DOHH2 (cell line): ENCODE measurements at regions not wholly inside any gene's neighbourhood (a gene's known extent, or its start where the extent isn't known, plus 50 kb on each side); places are given as distances from the start of the nearest gene placed in this dataset.

Experiments used
- H3F3A ChIP-seq: fragments of 200-600 bp; sonication (generic), shearing (Covaris generic); 2 replicates; pipeline ENCODE4 v1.6.0; 2016; ENCODE audit warnings: antibody characterized with exemption, mild to moderate bottlenecking; ENCODE audit not compliant: control insufficient read depth, insufficient read depth
- H3K27ac ChIP-seq: fragments of 200-600 bp; sonication (generic); 2 replicates; pipeline ENCODE4 v1.5.1; 2014; ENCODE audit warnings: low read depth, mild to moderate bottlenecking, low read length, moderate library complexity
- H3K27me3 ChIP-seq: fragments of 200-600 bp; sonication (generic); 2 replicates; pipeline ENCODE4 v1.6.1; 2014; ENCODE audit warnings: mild to moderate bottlenecking, low read length, mixed read lengths; ENCODE audit not compliant: control insufficient read depth
- H3K36me3 ChIP-seq: fragments of 200-600 bp; sonication (generic); 2 replicates; pipeline ENCODE4 v1.6.1; 2014; ENCODE audit warnings: mild to moderate bottlenecking, low read length, moderate library complexity, mixed read lengths; ENCODE audit not compliant: control insufficient read depth
- H3K4me1 ChIP-seq: fragments of 200-600 bp; sonication (generic); 2 replicates; pipeline ENCODE4 v1.6.1; 2014; ENCODE audit warnings: mild to moderate bottlenecking, low read length, mixed read lengths; ENCODE audit not compliant: control insufficient read depth
- H3K4me2 ChIP-seq: fragments of 200-600 bp; sonication (generic); 2 replicates; pipeline ENCODE4 v1.6.0; 2014; ENCODE audit warnings: mild to moderate bottlenecking, low read length, moderate library complexity
- H3K4me3 ChIP-seq: fragments of 200-600 bp; sonication (generic); 2 replicates; pipeline ENCODE4 v1.5.1; 2014; ENCODE audit warnings: mild to moderate bottlenecking, low read length, mixed read lengths
- H3K79me2 ChIP-seq: fragments of 200-600 bp; sonication (generic); 2 replicates; pipeline ENCODE4 v1.6.1; 2014; ENCODE audit warnings: mild to moderate bottlenecking, low read length, mixed read lengths; ENCODE audit not compliant: control insufficient read depth
- H3K9me2 ChIP-seq: fragments of 200-600 bp; sonication (generic); replicated peaks from 2 replicates; pipeline ENCODE4 v1.6.1; 2014; ENCODE audit warnings: mild to moderate bottlenecking, low read length, mixed read lengths; ENCODE audit not compliant: control insufficient read depth
- H3K9me3 ChIP-seq: fragments of 200-600 bp; sonication (generic); 2 replicates; pipeline ENCODE4 v1.6.1; 2014; ENCODE audit warnings: antibody characterized with exemption, low read length, mixed read lengths; ENCODE audit not compliant: control insufficient read depth, insufficient read depth
- H4K20me1 ChIP-seq: fragments of 200-600 bp; sonication (generic); 2 replicates; pipeline ENCODE4 v1.6.0; 2014; ENCODE audit warnings: low read depth, mild to moderate bottlenecking, antibody characterized with exemption, low read length, moderate library complexity; ENCODE audit not compliant: control insufficient read depth, insufficient read depth
- EZH2phosphoT487 ChIP-seq: fragments of 200-600 bp; sonication (generic); IDR thresholded peaks from 2 replicates; pipeline ENCODE4 v1.6.1; 2017; ENCODE audit warnings: borderline replicate concordance, mild to moderate bottlenecking, antibody characterized with exemption, low read length, moderate library complexity, mixed read lengths
- TF ChIP-seq, protein P1 (sequence below): fragments of 200-600 bp; sonication (generic); IDR thresholded peaks from one replicate; pipeline ENCODE4 v1.5.1; 2014; ENCODE audit warnings: antibody characterized with exemption, mild to moderate bottlenecking, low read depth, low read length; ENCODE audit not compliant: poor library complexity, severe bottlenecking

GRCh38 chr18:25612466-25612865 lies 260.5 kb upstream of the ZNF521 start:
- H3K27ac ChIP-seq: no peak overlapping the region
- no peaks in the 10 kb centered on the region for H3F3A ChIP-seq
- no peaks in the 10 kb centered on the region for H3K9me2 ChIP-seq
- H3K79me2 ChIP-seq: no peaks in the 10 kb centered on the region
- no peak for TF ChIP-seq EZH2phosphoT487
- TF ChIP-seq, protein P1, sequence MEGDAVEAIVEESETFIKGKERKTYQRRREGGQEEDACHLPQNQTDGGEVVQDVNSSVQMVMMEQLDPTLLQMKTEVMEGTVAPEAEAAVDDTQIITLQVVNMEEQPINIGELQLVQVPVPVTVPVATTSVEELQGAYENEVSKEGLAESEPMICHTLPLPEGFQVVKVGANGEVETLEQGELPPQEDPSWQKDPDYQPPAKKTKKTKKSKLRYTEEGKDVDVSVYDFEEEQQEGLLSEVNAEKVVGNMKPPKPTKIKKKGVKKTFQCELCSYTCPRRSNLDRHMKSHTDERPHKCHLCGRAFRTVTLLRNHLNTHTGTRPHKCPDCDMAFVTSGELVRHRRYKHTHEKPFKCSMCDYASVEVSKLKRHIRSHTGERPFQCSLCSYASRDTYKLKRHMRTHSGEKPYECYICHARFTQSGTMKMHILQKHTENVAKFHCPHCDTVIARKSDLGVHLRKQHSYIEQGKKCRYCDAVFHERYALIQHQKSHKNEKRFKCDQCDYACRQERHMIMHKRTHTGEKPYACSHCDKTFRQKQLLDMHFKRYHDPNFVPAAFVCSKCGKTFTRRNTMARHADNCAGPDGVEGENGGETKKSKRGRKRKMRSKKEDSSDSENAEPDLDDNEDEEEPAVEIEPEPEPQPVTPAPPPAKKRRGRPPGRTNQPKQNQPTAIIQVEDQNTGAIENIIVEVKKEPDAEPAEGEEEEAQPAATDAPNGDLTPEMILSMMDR: no peak
- no peak overlapping the region for H3K4me3 ChIP-seq
- no peaks in the 10 kb centered on the region for H3K27me3 ChIP-seq
- H3K4me2 ChIP-seq: no peak overlapping the region
- no peaks in the 10 kb centered on the region for H4K20me1 ChIP-seq
- H3K4me1 ChIP-seq: no peaks in the 10 kb centered on the region
- no peaks in the 10 kb centered on the region for H3K36me3 ChIP-seq
- no peaks in the 10 kb centered on the region for H3K9me3 ChIP-seq

GRCh38 chr18:25608091-25608490 lies 256.1 kb upstream of the ZNF521 start:
- Histone ChIP-seq H3K27ac (no peak overlapping the region), H3K4me3 (no peak overlapping the region), H3K9me3 (no peaks in the 10 kb centered on the region), H3K36me3 (no peaks in the 10 kb centered on the region), H3K79me2 (no peaks in the 10 kb centered on the region), H3K27me3 (no peaks in the 10 kb centered on the region), H3K4me1 (no peaks in the 10 kb centered on the region), H3K9me2 (no peaks in the 10 kb centered on the region), H3F3A (no peaks in the 10 kb centered on the region), H4K20me1 (no peaks in the 10 kb centered on the region), H3K4me2 (no peak overlapping the region)
- TF ChIP-seq, protein P1: no peak
- TF ChIP-seq EZH2phosphoT487: no peak

- peaks cover 5% of the 10 kb centered on the region; the same call in 1 of the 2 replicates for H3K27me3 ChIP-seq
Measured at GRCh38 chr18:25604894-25605597, 253.1 kb upstream of the ZNF521 start.

More at GRCh38 chr18:25604894-25605597, 253.1 kb upstream of the ZNF521 start:
- H3K79me2 ChIP-seq: no peaks in the 10 kb centered on the region
- no peaks in the 10 kb centered on the region for H3K36me3 ChIP-seq
- no peak overlapping the region for H3K4me2 ChIP-seq
- H3K4me3 ChIP-seq: no peak overlapping the region
- H3K4me1 ChIP-seq: no peaks in the 10 kb centered on the region
- no peaks in the 10 kb centered on the region for H3K9me2 ChIP-seq
- no peaks in the 10 kb centered on the region for H3K9me3 ChIP-seq
- H3F3A ChIP-seq: no peaks in the 10 kb centered on the region
- H3K27ac ChIP-seq: no peak overlapping the region
- no peak for TF ChIP-seq EZH2phosphoT487
- TF ChIP-seq, protein P1: no peak
- no peaks in the 10 kb centered on the region for H4K20me1 ChIP-seq
